ENCODE measurements at regions not wholly inside any gene's neighbourhood (a gene's known extent, or its start where the extent isn't known, plus 50 kb on each side); places are given as distances from the start of the nearest gene placed in this dataset.

- Histone ChIP-seq H3F3A (ENCODE audit: control insufficient read depth, insufficient read depth) (no peaks in the 10 kb centered on the region), H4K20me1 (ENCODE audit: control insufficient read depth, insufficient read depth, low read depth, low read length) (no peaks in the 10 kb centered on the region), H3K79me2 (ENCODE audit: control insufficient read depth, low read length) (no peaks in the 10 kb centered on the region), H3K9me3 (ENCODE audit: control insufficient read depth, insufficient read depth, low read length) (no peaks in the 10 kb centered on the region), H3K4me1 (ENCODE audit: control insufficient read depth, low read length) (no peaks in the 10 kb centered on the region), H3K27ac (ENCODE audit: low read depth, low read length) (no peak overlapping the region), H3K4me3 (ENCODE audit: low read length) (no peak overlapping the region), H3K36me3 (ENCODE audit: control insufficient read depth, low read length) (no peaks in the 10 kb centered on the region), H3K27me3 (ENCODE audit: control insufficient read depth, low read length) (no peaks in the 10 kb centered on the region), H3K4me2 (ENCODE audit: low read length) (no peak overlapping the region), H3K9me2 (replicated peaks; ENCODE audit: control insufficient read depth, low read length) (no peaks in the 10 kb centered on the region)
- TF ChIP-seq, protein P1, sequence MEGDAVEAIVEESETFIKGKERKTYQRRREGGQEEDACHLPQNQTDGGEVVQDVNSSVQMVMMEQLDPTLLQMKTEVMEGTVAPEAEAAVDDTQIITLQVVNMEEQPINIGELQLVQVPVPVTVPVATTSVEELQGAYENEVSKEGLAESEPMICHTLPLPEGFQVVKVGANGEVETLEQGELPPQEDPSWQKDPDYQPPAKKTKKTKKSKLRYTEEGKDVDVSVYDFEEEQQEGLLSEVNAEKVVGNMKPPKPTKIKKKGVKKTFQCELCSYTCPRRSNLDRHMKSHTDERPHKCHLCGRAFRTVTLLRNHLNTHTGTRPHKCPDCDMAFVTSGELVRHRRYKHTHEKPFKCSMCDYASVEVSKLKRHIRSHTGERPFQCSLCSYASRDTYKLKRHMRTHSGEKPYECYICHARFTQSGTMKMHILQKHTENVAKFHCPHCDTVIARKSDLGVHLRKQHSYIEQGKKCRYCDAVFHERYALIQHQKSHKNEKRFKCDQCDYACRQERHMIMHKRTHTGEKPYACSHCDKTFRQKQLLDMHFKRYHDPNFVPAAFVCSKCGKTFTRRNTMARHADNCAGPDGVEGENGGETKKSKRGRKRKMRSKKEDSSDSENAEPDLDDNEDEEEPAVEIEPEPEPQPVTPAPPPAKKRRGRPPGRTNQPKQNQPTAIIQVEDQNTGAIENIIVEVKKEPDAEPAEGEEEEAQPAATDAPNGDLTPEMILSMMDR (IDR thresholded peaks at IDR 0.05; ENCODE audit: low read depth, low read length, poor library complexity, severe bottlenecking), result no peak
- no peak for TF ChIP-seq EZH2phosphoT487 (IDR thresholded peaks at IDR 0.05; ENCODE audit: borderline replicate concordance, low read length)
These were observed 362.6 kb upstream of the PLSCR5 start for GRCh38 chr3:146967783-146968182.

- no peaks in the 10 kb centered on the region for H3K36me3 ChIP-seq (ENCODE audit: control insufficient read depth, low read length)
- no peaks in the 10 kb centered on the region for H3K79me2 ChIP-seq (ENCODE audit: control insufficient read depth, low read length)
- no peak for TF ChIP-seq EZH2phosphoT487 (IDR thresholded peaks at IDR 0.05; ENCODE audit: borderline replicate concordance, low read length)
- TF ChIP-seq, protein P1 (IDR thresholded peaks at IDR 0.05; ENCODE audit: low read depth, low read length, poor library complexity, severe bottlenecking), result no peak
- H4K20me1 ChIP-seq (ENCODE audit: control insufficient read depth, insufficient read depth, low read depth, low read length), result no peaks in the 10 kb centered on the region
- no peaks in the 10 kb centered on the region for H3K9me3 ChIP-seq (ENCODE audit: control insufficient read depth, insufficient read depth, low read length)
- no peak overlapping the region for H3K27ac ChIP-seq (ENCODE audit: low read depth, low read length)
- H3K9me2 ChIP-seq (replicated peaks; ENCODE audit: control insufficient read depth, low read length), result no peaks in the 10 kb centered on the region
- H3K4me2 ChIP-seq (ENCODE audit: low read length), result no peak overlapping the region
- H3K4me1 ChIP-seq (ENCODE audit: control insufficient read depth, low read length), result no peaks in the 10 kb centered on the region
- H3K27me3 ChIP-seq (ENCODE audit: control insufficient read depth, low read length), result no peaks in the 10 kb centered on the region
- H3F3A ChIP-seq (ENCODE audit: control insufficient read depth, insufficient read depth), result no peaks in the 10 kb centered on the region
- no peak overlapping the region for H3K4me3 ChIP-seq (ENCODE audit: low read length)
These were observed 361.0 kb upstream of the PLSCR5 start for GRCh38 chr3:146966124-146966523.

DNA sequence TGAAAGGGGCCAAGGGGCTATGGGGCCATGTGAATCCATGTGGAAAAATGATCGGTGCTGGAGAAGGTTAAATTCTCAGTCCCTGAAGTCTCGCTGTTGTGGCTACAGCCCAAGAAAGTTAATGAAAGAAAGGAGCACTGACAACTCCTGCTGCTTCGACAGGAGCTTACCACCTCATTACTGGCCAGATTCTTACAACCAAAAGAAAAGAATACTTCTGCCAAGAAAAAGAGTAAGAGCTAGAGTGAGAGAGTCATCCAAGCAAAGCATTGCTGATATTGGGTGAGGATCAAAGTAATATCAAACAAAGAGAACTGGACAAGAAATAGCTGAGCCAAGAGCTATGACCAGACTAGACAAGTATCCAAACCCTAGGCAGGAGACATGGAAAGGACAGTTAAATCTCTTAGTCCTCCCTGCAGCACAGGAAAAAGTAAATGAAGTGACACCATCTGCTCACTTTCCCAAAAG is 348.4 kb upstream of the PLSCR5 start:
- H3K27ac ChIP-seq (ENCODE audit: low read depth, low read length), result no peak overlapping the region

More for the DNA sequence above, 348.4 kb upstream of the PLSCR5 start:
- H3K4me3 ChIP-seq (ENCODE audit: low read length), result no peak overlapping the region
- no peaks in the 10 kb centered on the region for H3K27me3 ChIP-seq (ENCODE audit: control insufficient read depth, low read length)
- H3K9me2 ChIP-seq (replicated peaks; ENCODE audit: control insufficient read depth, low read length), result no peaks in the 10 kb centered on the region
- H3F3A ChIP-seq (ENCODE audit: control insufficient read depth, insufficient read depth), result no peaks in the 10 kb centered on the region
- no peaks in the 10 kb centered on the region for H3K36me3 ChIP-seq (ENCODE audit: control insufficient read depth, low read length)
- no peaks in the 10 kb centered on the region for H3K4me1 ChIP-seq (ENCODE audit: control insufficient read depth, low read length)
- no peaks in the 10 kb centered on the region; the same call in 1 of the 2 replicates for H3K9me3 ChIP-seq (ENCODE audit: control insufficient read depth, insufficient read depth, low read length)
- H3K4me2 ChIP-seq (ENCODE audit: low read length), result no peak overlapping the region
- TF ChIP-seq, protein P1 (IDR thresholded peaks at IDR 0.05; ENCODE audit: low read depth, low read length, poor library complexity, severe bottlenecking), result no peak
- no peak for TF ChIP-seq EZH2phosphoT487 (IDR thresholded peaks at IDR 0.05; ENCODE audit: borderline replicate concordance, low read length)
- no peaks in the 10 kb centered on the region for H3K79me2 ChIP-seq (ENCODE audit: control insufficient read depth, low read length)
- no peaks in the 10 kb centered on the region for H4K20me1 ChIP-seq (ENCODE audit: control insufficient read depth, insufficient read depth, low read depth, low read length)

All from DOHH2 (cell line).